ENCODE measurements at regions not wholly inside any gene's neighbourhood (a gene's known extent, or its start where the extent isn't known, plus 50 kb on each side); places are given as distances from the start of the nearest gene placed in this dataset.

- TF ChIP-seq EZH2 (IDR thresholded peaks at IDR 0.05; ENCODE audit: insufficient read depth, low read length) (no peak), CTCF (IDR thresholded peaks at IDR 0.05; ENCODE audit: insufficient read depth, low read depth, low read length) (no peak)
Measured at GRCh38 chr10:23523251-23523650, 84.4 kb downstream of the OTUD1 start.

Data from astrocyte (in vitro differentiated cells and primary cell).